Endothelial cell of umbilical vein (primary cell): ENCODE measurements at regions not wholly inside any gene's neighbourhood (a gene's known extent, or its start where the extent isn't known, plus 50 kb on each side); places are given as distances from the start of the nearest gene placed in this dataset.

Experiments used
- BruUV-seq: library from RNA; stranded (reverse); fragments of 400-500 nt; replicated peaks from 2 replicates; lab custom pipeline; 2021; lab: Mats Ljungman, UMichigan
- CTCF ChIA-PET: fragments of 300-600, 350-600 bp; sonication (Branson Sonifier 250); formaldehyde crosslinking; loops from one replicate; lab custom pipeline; 2021; ENCODE audit warnings: antibody characterized with exemption, inconsistent platforms; lab: Charles Lee
- POLR2A ChIA-PET: fragments of 300-600, 350-600 bp; sonication (Branson Sonifier 250); formaldehyde crosslinking; loops from one replicate; lab custom pipeline; 2021; ENCODE audit warnings: antibody characterized with exemption, inconsistent platforms; lab: Charles Lee
- DNase-seq: peaks from one replicate; pipeline ENCODE4 v3.0.0-alpha.2; 2011; ENCODE audit warnings: low read depth, low spot score
- FAIRE-seq: peaks from 2 replicates; lab custom pipeline; 2011; peaks lifted over from hg19 to GRCh38; lab: Jason Lieb, UNC
- H2AFZ ChIP-seq: 2 replicates; pipeline ENCODE4 v1.6.0; 2012; ENCODE audit warnings: low read depth, low read length, control low read depth, inconsistent platforms
- H3K27ac ChIP-seq: 2 replicates; pipeline ENCODE4 v1.5.1; 2011; ENCODE audit warnings: low read depth, mild to moderate bottlenecking, control low read depth, low read length, moderate library complexity; ENCODE audit not compliant: insufficient read depth
- H3K27me3 ChIP-seq, 2 experiments: 2 replicates each; pipeline versions ENCODE4 v1.6.0 to v1.6.1; 2011; ENCODE audit warnings: low read length in 2 of 2, mixed read lengths in 1 of 2; ENCODE audit not compliant: control insufficient read depth in 2 of 2, insufficient read depth in 2 of 2
- H3K36me3 ChIP-seq, 2 experiments: 2 replicates in 1 of 2; 3 replicates in 1 of 2; pipeline ENCODE4 v1.5.1; 2011; ENCODE audit warnings: low read length in 2 of 2, mild to moderate bottlenecking in 1 of 2, moderate library complexity in 1 of 2; ENCODE audit not compliant: control insufficient read depth in 2 of 2, insufficient read depth in 2 of 2; ENCODE audit errors: extremely low read depth in 1 of 2
- H3K4me1 ChIP-seq: 3 replicates; pipeline ENCODE4 v1.5.1; 2011; ENCODE audit warnings: mild to moderate bottlenecking, low read length; ENCODE audit not compliant: control insufficient read depth, insufficient read depth; ENCODE audit errors: extremely low read depth
- H3K4me2 ChIP-seq: 2 replicates; pipeline ENCODE4 v1.6.1; 2011; ENCODE audit warnings: low read length, control low read depth, mixed read lengths; ENCODE audit not compliant: insufficient read depth
- H3K4me3 ChIP-seq, 3 experiments: fragments of 200-600 bp in 1 of 3; sonication (generic), shearing (Covaris generic) in 1 of 3; replicated peaks in 1 of 3; 2 replicates each; pipeline ENCODE4 v1.5.1; 2011 to 2016; ENCODE audit warnings: control low read depth in 3 of 3, low read length in 3 of 3, mild to moderate bottlenecking in 2 of 3, inconsistent platforms in 1 of 3, low read depth in 1 of 3, moderate library complexity in 1 of 3; ENCODE audit not compliant: insufficient read depth in 1 of 3
- H3K79me2 ChIP-seq: 2 replicates; pipeline ENCODE4 v1.6.0; 2012; ENCODE audit warnings: low read length, inconsistent platforms; ENCODE audit not compliant: control insufficient read depth, insufficient read depth
- H3K9ac ChIP-seq: replicated peaks from 2 replicates; pipeline ENCODE3; 2011; ENCODE audit warnings: low read length, control low read depth; ENCODE audit not compliant: insufficient read depth; ENCODE audit errors: extremely low read depth
- H3K9me1 ChIP-seq: replicated peaks from 3 replicates; pipeline ENCODE4 v1.6.0; 2011; ENCODE audit warnings: mild to moderate bottlenecking, low read length; ENCODE audit not compliant: control insufficient read depth, insufficient read depth; ENCODE audit errors: extremely low read depth
- H3K9me3 ChIP-seq: replicated peaks from 2 replicates; pipeline ENCODE4 v1.5.1; 2012; ENCODE audit warnings: low read length, inconsistent platforms; ENCODE audit not compliant: control insufficient read depth, insufficient read depth
- H4K20me1 ChIP-seq: replicated peaks from 2 replicates; pipeline ENCODE3; 2011; ENCODE audit warnings: mild to moderate bottlenecking, low read length; ENCODE audit not compliant: control insufficient read depth, insufficient read depth; ENCODE audit errors: extremely low read depth
- EZH2 ChIP-seq: IDR thresholded peaks from 2 replicates; pipeline ENCODE4 v1.6.1; 2012; ENCODE audit warnings: borderline replicate concordance, low read depth, mild to moderate bottlenecking, moderate library complexity, low read length, inconsistent platforms; ENCODE audit not compliant: severe bottlenecking
- FOS ChIP-seq: IDR thresholded peaks from 2 replicates; pipeline ENCODE4 v1.6.1; 2011; ENCODE audit warnings: mild to moderate bottlenecking, low read length, moderate library complexity, borderline replicate concordance; ENCODE audit not compliant: insufficient read depth
- GATA2 ChIP-seq: IDR thresholded peaks from 2 replicates; pipeline ENCODE4 v1.7.0; 2011; ENCODE audit warnings: low read depth, mild to moderate bottlenecking, moderate library complexity, mixed read lengths, low read length; ENCODE audit not compliant: insufficient read length, insufficient read depth
- JUN ChIP-seq: IDR thresholded peaks from 2 replicates; pipeline ENCODE4 v1.6.1; 2011; ENCODE audit warnings: borderline replicate concordance, low read depth; ENCODE audit not compliant: insufficient read length, insufficient read depth
- MAX ChIP-seq: IDR thresholded peaks from 2 replicates; pipeline ENCODE4 v1.6.1; 2011; ENCODE audit not compliant: insufficient read depth, insufficient read length
- MYC ChIP-seq: IDR thresholded peaks from one replicate; pipeline ENCODE4 v1.6.1; 2011; ENCODE audit warnings: mild to moderate bottlenecking, low read depth, low read length
- POLR2A ChIP-seq: IDR thresholded peaks from 2 replicates; pipeline ENCODE4 v1.6.1; 2012; ENCODE audit warnings: low read depth, mild to moderate bottlenecking, control low read depth, low read length
- POLR2AphosphoS5 ChIP-seq: IDR thresholded peaks from 2 replicates; pipeline ENCODE4 v1.6.1; 2012; ENCODE audit warnings: low read depth, mild to moderate bottlenecking, control low read depth, low read length, moderate library complexity; ENCODE audit not compliant: insufficient read depth
- dilution Hi-C: fragments of 300-500 bp; cut with MboI; formaldehyde crosslinking; loops from one replicate; pipeline ENCODE4 v1.15.0; 2019; ENCODE audit warnings: low sequenced_read_pairs; ENCODE audit not compliant: extremely low pct_ligation_motif_present
- intact Hi-C: fragments of 100-400 bp; cut with micrococcal nuclease; formaldehyde crosslinking; loops from one replicate; pipeline ENCODE4 v1.10.0; 2022
- TF ChIP-seq, protein P1 (sequence below), 2 donors: IDR thresholded peaks; 1 replicate in 1 of 2; 2 replicates in 1 of 2; pipeline ENCODE4 v1.5.1; 2011; ENCODE audit warnings: low read length in 2 of 2, mild to moderate bottlenecking in 2 of 2, moderate library complexity in 2 of 2, control low read depth in 1 of 2, inconsistent platforms in 1 of 2, low read depth in 1 of 2; ENCODE audit not compliant: insufficient read depth in 1 of 2; ENCODE audit errors: extremely low read depth in 1 of 2

GRCh38 chrX:121254336-121254735 lies 206.9 kb downstream of the GLUD2 start:
- H2AFZ ChIP-seq = no peak overlapping the region
- no peaks in the 10 kb centered on the region for H3K9me1 ChIP-seq
- dilution Hi-C loops (no loop called here), intact Hi-C loops (no loop called here)
- no peaks in the 10 kb centered on the region for H3K79me2 ChIP-seq
- no peak overlapping the region for H3K4me2 ChIP-seq
- no peak overlapping the region for H3K27ac ChIP-seq
- H3K4me1 ChIP-seq = no peaks in the 10 kb centered on the region
- H3K9me3 ChIP-seq = no peaks in the 10 kb centered on the region
- BruUV-seq = no TSS peak
- no peak overlapping the region for H3K9ac ChIP-seq
- POLR2A ChIA-PET = no interaction called here
- H3K36me3 ChIP-seq = no peaks in the 10 kb centered on the region
- DNase-seq (no peak), FAIRE-seq (no peak)
- no peaks in the 10 kb centered on the region for H4K20me1 ChIP-seq
- no peak for TF ChIP-seq MYC
- TF ChIP-seq FOS = no peak
- TF ChIP-seq EZH2 = no peak
- no peak for TF ChIP-seq MAX
- TF ChIP-seq, protein P1, sequence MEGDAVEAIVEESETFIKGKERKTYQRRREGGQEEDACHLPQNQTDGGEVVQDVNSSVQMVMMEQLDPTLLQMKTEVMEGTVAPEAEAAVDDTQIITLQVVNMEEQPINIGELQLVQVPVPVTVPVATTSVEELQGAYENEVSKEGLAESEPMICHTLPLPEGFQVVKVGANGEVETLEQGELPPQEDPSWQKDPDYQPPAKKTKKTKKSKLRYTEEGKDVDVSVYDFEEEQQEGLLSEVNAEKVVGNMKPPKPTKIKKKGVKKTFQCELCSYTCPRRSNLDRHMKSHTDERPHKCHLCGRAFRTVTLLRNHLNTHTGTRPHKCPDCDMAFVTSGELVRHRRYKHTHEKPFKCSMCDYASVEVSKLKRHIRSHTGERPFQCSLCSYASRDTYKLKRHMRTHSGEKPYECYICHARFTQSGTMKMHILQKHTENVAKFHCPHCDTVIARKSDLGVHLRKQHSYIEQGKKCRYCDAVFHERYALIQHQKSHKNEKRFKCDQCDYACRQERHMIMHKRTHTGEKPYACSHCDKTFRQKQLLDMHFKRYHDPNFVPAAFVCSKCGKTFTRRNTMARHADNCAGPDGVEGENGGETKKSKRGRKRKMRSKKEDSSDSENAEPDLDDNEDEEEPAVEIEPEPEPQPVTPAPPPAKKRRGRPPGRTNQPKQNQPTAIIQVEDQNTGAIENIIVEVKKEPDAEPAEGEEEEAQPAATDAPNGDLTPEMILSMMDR (IDR thresholded peaks at IDR 0.05; ENCODE audit: extremely low read depth in 1 of 2, insufficient read depth in 1 of 2, low read depth in 1 of 2, low read length in 2 of 2) = no peak
- TF ChIP-seq POLR2AphosphoS5 = no peak
- TF ChIP-seq POLR2A = no peak
- TF ChIP-seq GATA2 = no peak
- TF ChIP-seq JUN = no peak
- CTCF ChIA-PET = no interaction called here
- no peaks in the 10 kb centered on the region for H3K27me3 ChIP-seq
- no peak overlapping the region for H3K4me3 ChIP-seq
